Heart right ventricle (tissue), 16 donors: ENCODE measurements at regions not wholly inside any gene's neighbourhood (a gene's known extent, or its start where the extent isn't known, plus 50 kb on each side); places are given as distances from the start of the nearest gene placed in this dataset.

ENCODE experiments used
- ATAC-seq, 8 donors: fragments of 200-7000 bp; cut with Tn5 transposase; one replicate each; pipeline ENCODE4 v1.9.1; 2020; ENCODE audit warnings: mild to moderate bottlenecking in 8 of 8, moderate library complexity in 8 of 8, moderate number of reproducible peaks in 1 of 8
- DNase-seq, 2 donors: peaks; one replicate each; pipeline ENCODE4 v3.0.0-alpha.2; 2020
- H3K27ac ChIP-seq, 10 donors: fragments of 200-600 bp; sonication (generic) in 2 of 10; one replicate each; pipeline versions ENCODE4 v1.5.0 to v1.8.0; 2020 to 2022; ENCODE audit warnings: mild to moderate bottlenecking in 3 of 10
- H3K27me3 ChIP-seq, 7 donors: fragments of 200-600 bp; one replicate each; pipeline ENCODE4 v1.8.0; 2021 to 2022; ENCODE audit warnings: mild to moderate bottlenecking in 2 of 7
- H3K36me3 ChIP-seq, 9 donors: fragments of 200-600 bp; sonication (generic) in 1 of 9; one replicate each; pipeline versions ENCODE4 v1.5.0 to v1.8.0; 2020 to 2022; ENCODE audit warnings: mild to moderate bottlenecking in 2 of 9
- H3K4me1 ChIP-seq, 9 donors: fragments of 200-600 bp; sonication (generic) in 1 of 9; one replicate each; pipeline versions ENCODE4 v1.5.0 to v1.8.0; 2020 to 2022; ENCODE audit warnings: mild to moderate bottlenecking in 4 of 9
- H3K4me3 ChIP-seq, 10 donors: fragments of 200-600 bp; sonication (generic) in 2 of 10; one replicate each; pipeline versions ENCODE4 v1.5.0 to v1.8.0; 2020 to 2022; ENCODE audit warnings: mild to moderate bottlenecking in 7 of 10, moderate library complexity in 2 of 10
- H3K9me3 ChIP-seq, 11 donors: fragments of 200-600 bp in 10 of 11; sonication (generic) in 2 of 11; one replicate each; pipeline versions ENCODE4 v1.5.0 to v1.8.0; 2013 to 2022; ENCODE audit warnings: mild to moderate bottlenecking in 2 of 11, control low read depth in 1 of 11, moderate library complexity in 1 of 11
- CTCF ChIP-seq, 9 donors: fragments of 200-600 bp; sonication (generic) in 2 of 9; IDR thresholded peaks; one replicate each; pipeline versions ENCODE4 v1.5.0 to v1.8.0; 2021 to 2022; ENCODE audit warnings: antibody characterized with exemption in 9 of 9, mild to moderate bottlenecking in 5 of 9, moderate library complexity in 1 of 9
- WGBS, 2 donors: extraction: QIAGEN DNeasy Blood & Tissue Kit; methylation state at CpG; one replicate each; pipeline ENCODE4 v1.1.7; 2013; ENCODE audit warnings: inconsistent platforms in 1 of 2; 5-methylcytosine and 5-hydroxymethylcytosine counted together
- intact Hi-C, 10 donors: fragments of 100-400 bp; cut with DNase I; formaldehyde crosslinking; loops; one replicate each; pipeline versions ENCODE4 v1.11.1 to v1.14.2; 2022
- donor health status: Arrhythmogenic right ventricular cardiomyopathy.
- donor health status: ischemic (EF 13 %, LVEDD 7.1; RV severe dilation, severe dysfunction).
- donor health status: healthy with polysubstance abuse.
- donor health status: DM: no; HTN: yes; CAD: no.
- donor health status: DM: no; HTN: no; CAD: no.
- donor health status: ischemic (EF 25% LVEDD 6.9; RV normal size, moderate dysfunction).
- donor health status: ischemic (EF 25% LVEDD 5.7; RV mildly dilated, moderate dysfunction).
- donor health status: healthy.
- donor health status: DM: yes; HTN: yes; CAD: no.
- donor health status: Ischemic cardiomyopathy.
- donor health status: ischemic (EF 35%, LVEDD 5.7; RV mildly dilated, moderate dysfunction).
- donor health status: nonischemic (EF 11% LVEDD 7.7; RV severe dilation, severe dysfunction).
- donor health status: DM: yes; HTN: yes; CAD: no.
- donor health status: PGD.
- donor health status: ischemic (EF 29% LVEDD 5.4; RV normal size, mild dysfunction).
- donor health status: nonischemic (EF 23%, LVEDD 6.1; RV moderate dilation, normal function).

GRCh38 chr17:53093391-53093790, 729.3 kb upstream of the KIF2B start:
- H3K9me3 ChIP-seq: no peaks in the 10 kb centered on the region
- H3K4me1 ChIP-seq: no peaks in the 10 kb centered on the region
- no peak overlapping the region for H3K4me3 ChIP-seq
- no peak overlapping the region for H3K27ac ChIP-seq
- no peaks in the 10 kb centered on the region for H3K36me3 ChIP-seq
- WGBS, 2 donors: 51 to 65% methylated on average over 1 of the region's 1 CpG
- ATAC-seq (no peak), DNase-seq (no peak)
- H3K27me3 ChIP-seq: no peaks in the 10 kb centered on the region
- intact Hi-C loops: no loop called here
- TF ChIP-seq CTCF (IDR thresholded peaks at IDR 0.05): no peak

DNA sequence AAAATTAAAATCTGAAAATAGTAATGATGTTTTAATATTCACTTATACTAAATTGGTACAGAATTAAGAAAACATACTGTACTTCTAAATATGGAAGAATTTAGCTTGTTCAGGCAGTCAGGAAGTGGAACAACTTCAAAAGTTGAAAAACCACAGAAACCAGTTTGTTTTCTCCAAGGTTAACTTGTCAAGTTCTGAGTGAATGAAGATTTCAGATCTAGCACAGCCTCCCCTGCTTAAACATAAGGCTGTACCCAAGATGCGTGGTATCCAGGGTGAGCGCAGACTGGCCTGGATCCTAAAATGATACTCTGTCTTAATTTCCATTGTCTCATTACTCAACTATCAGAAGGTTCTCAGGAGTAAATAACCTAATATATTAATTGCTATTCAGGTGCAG, 730.7 kb upstream of the KIF2B start:
- H3K9me3 ChIP-seq: no peaks in the 10 kb centered on the region
- ATAC-seq (no peak), DNase-seq (no peak)
- no peak overlapping the region for H3K4me3 ChIP-seq
- no peak for TF ChIP-seq CTCF (IDR thresholded peaks at IDR 0.05)
- no peaks in the 10 kb centered on the region for H3K36me3 ChIP-seq
- H3K4me1 ChIP-seq: no peaks in the 10 kb centered on the region
- intact Hi-C loops: no loop called here
- H3K27ac ChIP-seq: no peak overlapping the region
- 90 to 92% methylated on average over 2 of the region's 2 CpGs for WGBS, 2 donors
- H3K27me3 ChIP-seq: no peaks in the 10 kb centered on the region

- Histone ChIP-seq H3K4me1 (no peaks in the 10 kb centered on the region), H3K9me3 (no peaks in the 10 kb centered on the region), H3K27ac (no peak overlapping the region), H3K27me3 (no peaks in the 10 kb centered on the region), H3K4me3 (no peak overlapping the region), H3K36me3 (no peaks in the 10 kb centered on the region)
- TF ChIP-seq CTCF (IDR thresholded peaks at IDR 0.05): no peak
- DNase-seq: no peak
- intact Hi-C loops: no loop called here
- no peak for ATAC-seq
- WGBS, 2 donors: 91 to 93% methylated on average over 1 of the region's 1 CpG
Measured at GRCh38 chr17:53090770-53091169, 732.0 kb upstream of the KIF2B start.

DNA sequence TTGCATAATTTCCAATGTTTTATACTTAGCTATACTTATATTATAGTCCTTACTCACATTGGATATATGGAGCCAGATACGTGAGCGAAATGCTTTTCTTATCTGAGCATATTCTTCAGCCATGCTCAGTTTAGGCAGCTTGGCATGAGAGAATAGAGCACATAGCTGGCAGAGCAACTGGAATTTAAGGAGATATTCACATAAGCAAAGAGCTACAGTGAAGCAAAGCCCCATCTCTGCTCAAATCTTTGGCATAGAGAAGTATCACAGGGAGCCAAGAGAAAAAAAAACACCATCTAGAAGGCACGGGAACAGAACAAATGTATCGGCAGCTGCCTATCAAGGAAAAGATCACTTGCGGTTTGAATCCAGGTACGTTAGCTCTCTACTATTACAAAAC, 734.2 kb upstream of the KIF2B start:
- Histone ChIP-seq H3K9me3 (no peaks in the 10 kb centered on the region), H3K27me3 (no peaks in the 10 kb centered on the region), H3K27ac (no peak overlapping the region), H3K4me1 (no peaks in the 10 kb centered on the region), H3K4me3 (no peak overlapping the region), H3K36me3 (no peaks in the 10 kb centered on the region)
- 60 to 64% methylated on average over 6 of the region's 6 CpGs for WGBS, 2 donors
- DNase-seq (no peak), ATAC-seq (no peak)
- intact Hi-C loops: no loop called here
- no peak for TF ChIP-seq CTCF (IDR thresholded peaks at IDR 0.05)

DNA sequence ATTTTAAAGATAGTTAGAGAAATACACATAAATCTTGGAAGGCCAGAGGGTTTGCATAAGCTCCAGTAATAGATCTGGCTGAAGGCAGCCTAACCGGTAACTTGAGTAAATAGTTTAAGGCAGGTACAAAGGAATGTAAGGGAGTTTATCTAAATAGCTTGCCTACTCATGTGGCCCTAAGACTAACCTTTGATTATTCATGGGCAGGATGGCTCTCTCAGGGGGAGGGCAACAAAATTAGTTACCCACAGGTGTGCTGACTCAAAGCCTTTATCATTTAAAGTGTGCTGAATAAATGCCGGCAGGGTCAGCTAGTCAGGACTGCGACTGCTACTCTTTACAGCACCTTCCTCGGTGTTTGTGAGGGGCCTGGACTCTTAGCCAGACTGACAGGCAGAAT, 761.3 kb upstream of the KIF2B start:
- Histone ChIP-seq H3K36me3 (no peaks in the 10 kb centered on the region), H3K4me1 (no peaks in the 10 kb centered on the region), H3K4me3 (no peak overlapping the region), H3K27me3 (no peaks in the 10 kb centered on the region), H3K9me3 (peaks cover 0 to 30% (median 7%) of the 10 kb centered on the region in 11 donors), H3K27ac (no peak overlapping the region)
- no peak for ATAC-seq
- intact Hi-C loops: no loop called here
- TF ChIP-seq CTCF (IDR thresholded peaks at IDR 0.05): no peak
- DNase-seq: no peak
- WGBS, 2 donors: 45 to 51% methylated on average over 4 of the region's 4 CpGs
